Myocyte (in vitro differentiated cells): ENCODE measurements at regions not wholly inside any gene's neighbourhood (a gene's known extent, or its start where the extent isn't known, plus 50 kb on each side); places are given as distances from the start of the nearest gene placed in this dataset.
A peak's percentile ranks its signal among the peaks of the same experiment; 100 is the strongest.

Experiments
- DNase-seq: peaks from one replicate; pipeline ENCODE4 v3.0.0-alpha.2; 2012; ENCODE audit warnings: low read depth

DNA sequence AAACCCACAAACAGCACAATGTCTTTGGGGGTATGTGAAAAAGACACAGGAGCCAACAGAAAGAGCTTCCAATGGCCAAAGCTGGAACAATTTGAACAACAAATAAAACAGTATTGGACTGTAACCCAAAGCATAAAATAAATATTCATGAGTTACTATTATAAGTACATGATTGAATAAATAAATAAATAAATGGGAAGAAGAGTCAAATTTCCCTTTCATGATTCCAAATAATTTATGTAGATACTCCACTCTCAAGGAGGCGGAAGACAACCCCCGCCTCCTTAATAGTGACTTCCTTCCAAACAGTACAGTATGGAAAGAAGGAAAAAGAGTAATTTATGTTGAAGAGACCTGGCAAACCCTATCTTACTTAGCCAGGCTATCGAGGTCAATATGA lies 124.4 kb upstream of the P2RY1 start:
- DNase-seq = no peak

GRCh38 chr3:152713989-152714388 lies 120.9 kb upstream of the P2RY1 start:
- DNase-seq = no peak

DNA sequence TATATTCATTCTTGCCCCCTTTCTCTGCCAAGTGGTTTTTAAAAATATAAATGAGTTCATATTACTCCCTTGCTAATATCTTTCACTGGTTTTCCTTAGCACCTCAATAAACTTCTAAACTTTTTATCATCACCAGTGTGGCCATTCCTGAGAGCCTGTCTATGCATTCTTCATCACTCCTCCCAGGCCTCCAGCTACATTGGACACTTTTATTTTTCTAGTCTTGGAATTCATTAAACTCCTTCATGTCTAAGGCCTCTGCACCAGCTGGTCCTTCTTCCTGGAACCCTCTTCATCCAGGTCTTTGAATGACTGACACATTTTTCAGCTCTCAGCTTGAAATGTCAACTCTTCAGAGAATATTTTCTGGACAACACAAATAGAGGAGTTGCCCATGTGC lies 120.4 kb upstream of the P2RY1 start:
- no peak for DNase-seq

DNA sequence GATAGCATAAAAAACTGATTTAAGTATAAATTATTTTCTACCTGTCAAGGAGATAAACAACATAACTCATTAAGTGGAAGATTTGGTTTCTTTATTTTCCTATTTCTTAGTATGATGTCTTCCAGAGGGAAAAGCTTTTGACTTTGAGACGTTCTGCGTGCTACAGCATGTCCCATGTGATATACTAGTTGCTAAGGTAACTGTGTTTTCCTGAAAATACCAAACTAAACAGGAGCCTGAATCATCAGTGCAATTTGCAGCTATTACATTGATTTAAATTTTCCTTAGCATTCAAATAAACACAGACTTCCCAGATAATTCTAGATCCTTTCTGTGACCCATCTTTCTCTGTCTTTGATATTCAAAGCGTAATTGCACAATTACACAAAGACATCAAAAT lies 117.7 kb upstream of the P2RY1 start:
- DNase-seq = no peak

- DNase-seq = peak; percentile 33
Observed at GRCh38 chr3:152718810-152719209, 116.1 kb upstream of the P2RY1 start.

GRCh38 chr3:152719264-152719663 lies 115.7 kb upstream of the P2RY1 start:
- DNase-seq = peak; percentile 4

DNA sequence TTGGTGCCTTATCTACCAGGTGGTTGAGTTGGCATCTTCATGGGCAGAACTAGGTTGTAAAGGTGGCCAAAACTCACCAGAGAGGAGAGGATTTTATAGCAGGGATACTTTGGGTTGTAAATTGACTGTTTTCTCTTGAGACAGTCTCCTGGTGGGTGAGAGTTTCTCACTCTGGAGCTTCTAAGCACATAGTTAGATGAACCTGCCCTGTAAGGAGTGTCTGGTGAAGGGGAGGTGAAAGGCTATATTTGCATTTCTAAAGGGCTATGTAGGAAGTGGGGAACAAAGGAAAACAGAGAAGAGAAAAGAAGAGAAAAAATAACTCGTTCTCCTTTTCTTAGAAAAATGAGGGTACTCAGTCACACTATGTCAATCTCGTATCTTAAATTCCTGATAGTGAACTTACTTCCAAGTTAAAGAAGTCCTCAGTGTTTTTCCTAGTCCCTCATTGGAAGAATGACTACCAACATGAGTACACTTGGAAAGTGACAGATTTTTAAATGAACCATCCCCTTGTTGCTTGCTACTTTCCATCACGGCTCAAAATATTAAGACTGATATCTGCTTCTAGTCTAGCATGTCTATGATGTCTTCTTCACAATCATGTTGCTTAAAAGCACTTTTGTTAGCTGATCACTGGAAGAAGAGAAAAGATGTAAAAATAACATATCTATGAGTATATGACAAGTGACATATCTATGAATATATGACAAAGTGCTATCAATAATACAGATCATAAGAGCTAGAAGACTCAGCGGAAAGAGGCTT lies 113.8 kb upstream of the P2RY1 start:
- DNase-seq = no peak

- no peak for DNase-seq
Observed at GRCh38 chr3:152724270-152724669, 110.7 kb upstream of the P2RY1 start.

DNA sequence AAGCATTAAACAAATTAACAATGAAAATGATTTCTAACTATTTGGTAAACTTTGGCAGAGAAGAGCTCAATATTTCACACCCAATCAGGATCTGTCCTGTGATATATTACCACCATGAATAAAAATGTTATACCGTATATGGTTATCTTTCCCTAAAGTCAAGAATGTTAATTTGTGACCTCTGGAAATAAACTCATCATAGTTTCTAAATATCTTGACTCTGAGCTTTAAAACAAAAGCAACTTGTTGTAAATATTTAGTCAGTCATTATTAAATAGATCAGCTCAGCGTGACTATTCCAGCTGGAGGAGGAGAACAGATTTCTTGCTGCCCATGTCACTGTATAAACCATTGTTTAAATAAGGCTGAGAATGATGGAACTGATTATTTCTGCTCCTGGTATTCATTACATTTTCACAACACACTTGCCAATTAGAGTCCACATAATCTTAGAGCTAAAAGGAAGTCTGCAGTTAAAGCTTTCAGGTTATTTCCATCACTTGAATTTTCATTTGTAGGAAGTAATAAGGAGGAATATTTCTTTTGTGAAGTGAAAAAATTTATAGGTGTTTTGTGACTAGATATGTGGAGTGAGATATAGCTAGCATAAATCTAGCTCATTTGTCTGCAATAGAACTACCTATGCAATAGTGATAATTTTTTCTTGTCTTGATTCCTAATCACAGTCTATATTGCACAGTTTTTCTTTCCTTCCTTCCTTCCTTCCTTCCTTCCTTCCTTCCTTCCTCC lies 106.5 kb upstream of the P2RY1 start:
- DNase-seq = no peak

DNA sequence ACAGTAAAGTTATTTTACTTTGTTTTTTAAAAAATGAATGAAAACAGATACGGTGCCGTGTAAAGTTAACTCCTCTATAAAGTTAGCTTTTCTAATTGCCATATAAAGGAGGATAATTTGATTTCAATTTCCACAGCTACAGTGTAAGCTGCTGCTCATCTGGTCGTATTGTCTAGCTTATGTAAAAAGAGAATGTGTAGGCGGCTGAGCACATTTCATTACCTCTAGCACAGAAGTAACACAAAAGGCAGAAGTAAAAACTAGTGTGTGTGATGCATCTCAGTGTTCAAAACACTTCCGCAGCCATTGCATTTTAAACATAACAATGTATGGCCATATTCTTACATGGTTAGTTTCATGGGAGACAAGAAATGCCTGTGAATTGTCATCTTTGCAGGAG lies 105.0 kb upstream of the P2RY1 start:
- no peak for DNase-seq

DNA sequence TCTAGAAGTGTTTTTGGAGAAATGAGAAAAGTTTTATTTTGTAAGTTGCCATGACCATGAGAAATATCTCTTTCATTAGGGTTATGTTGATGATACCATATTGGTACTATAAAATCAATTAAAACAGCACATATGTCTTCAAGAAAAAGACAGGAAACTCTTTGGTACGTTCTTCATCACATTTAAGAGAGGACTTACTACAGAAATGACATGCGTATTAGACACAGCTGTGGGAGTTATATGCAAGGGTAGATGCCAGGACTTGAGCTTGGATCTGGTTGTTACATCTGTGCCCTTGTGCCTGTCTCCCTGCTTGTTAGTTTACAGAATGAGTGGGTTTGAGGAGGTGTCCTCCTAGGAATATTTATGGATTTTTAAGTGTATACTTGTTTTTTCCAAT lies 103.4 kb upstream of the P2RY1 start:
- DNase-seq = no peak

- DNase-seq = no peak
Observed at GRCh38 chr3:152733584-152734119, 101.3 kb upstream of the P2RY1 start.

DNA sequence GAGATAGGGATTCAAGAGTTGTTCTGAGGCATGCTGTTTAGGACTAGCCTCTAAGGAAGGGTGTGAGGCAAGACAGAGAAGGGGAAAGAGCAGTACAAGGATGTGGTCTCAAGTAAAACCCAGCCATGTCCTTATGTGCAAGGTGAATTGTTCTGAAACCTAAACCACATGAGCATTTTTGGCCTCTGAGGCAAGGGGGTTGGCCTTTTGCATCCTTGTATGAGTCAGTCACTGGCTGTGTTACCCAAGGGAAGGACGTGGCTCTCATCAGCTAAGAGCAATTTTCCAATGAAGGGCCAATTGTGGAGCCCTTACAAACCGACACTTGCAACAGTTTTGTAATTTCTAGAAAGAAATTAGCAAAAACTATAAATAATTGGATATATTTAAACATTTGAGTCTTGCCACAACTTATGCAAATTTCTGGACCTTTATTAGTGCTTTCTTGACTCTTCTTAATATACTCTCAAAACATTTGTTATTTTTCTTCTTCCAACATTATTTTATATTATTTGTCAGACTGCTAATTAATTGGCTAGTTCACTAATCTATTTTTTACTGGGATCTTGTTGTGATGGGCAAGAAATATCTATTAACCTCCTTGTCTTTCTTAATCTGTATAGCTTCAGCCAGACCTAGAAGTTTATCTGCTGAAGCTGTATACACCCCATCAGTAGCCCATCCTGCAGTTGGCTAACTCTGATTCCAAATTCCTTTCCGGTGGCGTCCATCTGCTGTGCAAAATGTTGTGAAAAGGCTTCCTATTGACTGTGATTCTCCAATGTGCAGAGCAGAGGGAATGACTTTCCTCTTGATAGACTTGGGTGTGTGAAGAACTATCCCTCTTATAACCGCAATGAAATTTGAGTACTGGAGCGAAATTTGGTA lies 97.7 kb upstream of the P2RY1 start:
- peak; percentile 25 for DNase-seq

GRCh38 chr3:152738656-152739055 lies 96.3 kb upstream of the P2RY1 start:
- peak; percentile 16 for DNase-seq

- no peak for DNase-seq
Observed at GRCh38 chr3:152742368-152743347, 92.3 kb upstream of the P2RY1 start.

DNA sequence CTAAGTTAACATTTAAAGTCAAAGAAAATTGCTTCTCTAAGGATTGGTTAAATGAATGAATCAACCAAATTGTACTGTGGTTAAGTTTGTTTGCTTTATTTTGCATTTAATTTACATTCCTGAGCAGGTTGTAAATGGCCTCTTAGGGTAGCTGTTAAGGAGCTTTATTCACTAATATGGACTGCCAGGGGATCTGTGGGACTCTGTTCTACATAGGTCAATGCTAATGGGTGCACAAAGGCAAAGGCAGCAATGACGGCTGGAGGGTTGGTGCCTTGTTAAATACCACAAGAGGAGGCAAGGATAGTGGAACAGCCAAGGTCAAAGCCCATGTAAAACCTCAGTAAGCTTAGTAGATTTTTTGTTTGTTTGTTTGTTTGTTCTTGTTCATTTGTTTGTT lies 89.3 kb upstream of the P2RY1 start:
- DNase-seq = no peak

GRCh38 chr3:152754303-152754702 lies 80.6 kb upstream of the P2RY1 start:
- DNase-seq = no peak

GRCh38 chr3:152756807-152757206 lies 78.1 kb upstream of the P2RY1 start:
- DNase-seq = no peak

GRCh38 chr3:152760024-152760563 lies 74.8 kb upstream of the P2RY1 start:
- no peak for DNase-seq

DNA sequence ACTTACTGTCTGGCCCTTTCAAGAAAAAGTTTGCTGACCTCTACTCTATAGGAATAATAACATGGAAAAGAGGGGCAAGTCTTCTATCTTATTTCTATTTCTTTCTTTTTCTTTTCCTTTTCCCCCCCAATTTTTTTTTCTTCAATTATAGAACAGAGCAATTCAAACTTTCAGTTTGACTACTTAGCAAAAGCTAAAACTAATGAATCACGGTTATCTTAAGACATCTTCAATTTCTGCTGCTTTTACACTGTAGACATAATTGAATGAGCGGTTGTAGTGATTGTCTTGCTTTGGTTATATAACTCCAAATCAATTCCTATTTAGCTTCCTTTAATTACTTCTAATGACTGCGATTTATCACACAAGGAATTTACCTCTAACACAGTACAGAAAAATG lies 74.3 kb upstream of the P2RY1 start:
- DNase-seq = no peak
